Astrocyte of the spinal cord (primary cell): ENCODE measurements at regions not wholly inside any gene's neighbourhood (a gene's known extent, or its start where the extent isn't known, plus 50 kb on each side); places are given as distances from the start of the nearest gene placed in this dataset.

Experiments used
- DNase-seq: peaks from one replicate; pipeline ENCODE4 v3.0.0; 2011; ENCODE audit warnings: low read depth, low spot score
- H3K4me3 ChIP-seq: 2 replicates; pipeline ENCODE4 v1.5.1; 2011; ENCODE audit warnings: low read depth, mild to moderate bottlenecking, low read length, moderate library complexity
- in situ Hi-C: cut with HindIII; loops from 2 replicates; pipeline ENCODE4 v1.10.0; 2017; ENCODE audit warnings: low sequenced_read_pairs
- TF ChIP-seq, protein P1 (sequence below): IDR thresholded peaks from 2 replicates; pipeline ENCODE4 v1.5.1; 2012; ENCODE audit warnings: low read depth, mild to moderate bottlenecking, low read length, inconsistent platforms

DNA sequence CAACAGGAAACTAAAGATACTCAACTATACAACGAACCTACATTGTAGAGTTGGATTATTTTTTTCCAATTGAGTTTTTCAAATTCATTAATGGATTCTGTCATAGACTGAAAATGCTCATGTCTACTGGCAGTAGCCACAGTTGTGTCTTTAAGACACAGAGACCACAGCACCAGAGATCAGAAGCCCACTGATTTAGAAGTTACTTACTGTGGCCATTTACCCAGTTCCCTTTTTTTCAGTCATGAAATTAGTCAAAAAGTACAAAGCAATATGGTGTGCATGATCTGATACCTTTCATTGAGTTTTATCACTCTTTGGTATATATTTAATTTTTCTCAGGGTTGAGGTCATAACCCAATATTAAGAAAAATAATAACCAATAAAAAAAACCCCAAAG, 1640.2 kb upstream of the WWC1 start:
- TF ChIP-seq, protein P1, sequence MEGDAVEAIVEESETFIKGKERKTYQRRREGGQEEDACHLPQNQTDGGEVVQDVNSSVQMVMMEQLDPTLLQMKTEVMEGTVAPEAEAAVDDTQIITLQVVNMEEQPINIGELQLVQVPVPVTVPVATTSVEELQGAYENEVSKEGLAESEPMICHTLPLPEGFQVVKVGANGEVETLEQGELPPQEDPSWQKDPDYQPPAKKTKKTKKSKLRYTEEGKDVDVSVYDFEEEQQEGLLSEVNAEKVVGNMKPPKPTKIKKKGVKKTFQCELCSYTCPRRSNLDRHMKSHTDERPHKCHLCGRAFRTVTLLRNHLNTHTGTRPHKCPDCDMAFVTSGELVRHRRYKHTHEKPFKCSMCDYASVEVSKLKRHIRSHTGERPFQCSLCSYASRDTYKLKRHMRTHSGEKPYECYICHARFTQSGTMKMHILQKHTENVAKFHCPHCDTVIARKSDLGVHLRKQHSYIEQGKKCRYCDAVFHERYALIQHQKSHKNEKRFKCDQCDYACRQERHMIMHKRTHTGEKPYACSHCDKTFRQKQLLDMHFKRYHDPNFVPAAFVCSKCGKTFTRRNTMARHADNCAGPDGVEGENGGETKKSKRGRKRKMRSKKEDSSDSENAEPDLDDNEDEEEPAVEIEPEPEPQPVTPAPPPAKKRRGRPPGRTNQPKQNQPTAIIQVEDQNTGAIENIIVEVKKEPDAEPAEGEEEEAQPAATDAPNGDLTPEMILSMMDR, result no peak
- in situ Hi-C loops, result no loop called here
- DNase-seq, result no peak
- no peak overlapping the region for H3K4me3 ChIP-seq

DNA sequence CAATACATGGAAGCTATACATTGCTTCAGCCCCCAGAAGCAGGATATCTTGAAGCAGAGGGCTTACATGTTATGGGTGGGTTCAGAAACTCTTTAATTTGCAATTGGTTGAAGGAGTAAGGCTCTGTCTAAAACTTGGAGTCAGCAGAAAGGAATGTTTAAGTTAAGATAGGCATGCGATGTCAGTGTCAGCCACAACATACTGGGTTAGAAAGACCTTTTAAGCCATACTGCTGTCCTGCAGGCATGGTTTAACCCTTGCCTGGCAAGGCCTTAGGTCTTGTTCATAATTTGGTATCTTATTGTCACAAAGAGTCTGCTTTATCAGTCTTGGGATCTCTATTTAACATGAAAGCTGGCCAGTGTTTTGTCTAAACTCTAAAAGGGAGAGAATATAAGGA, 1619.6 kb upstream of the WWC1 start:
- TF ChIP-seq, protein P1, result no peak
- in situ Hi-C loops, result no loop called here
- H3K4me3 ChIP-seq, result no peak overlapping the region
- DNase-seq, result no peak

DNA sequence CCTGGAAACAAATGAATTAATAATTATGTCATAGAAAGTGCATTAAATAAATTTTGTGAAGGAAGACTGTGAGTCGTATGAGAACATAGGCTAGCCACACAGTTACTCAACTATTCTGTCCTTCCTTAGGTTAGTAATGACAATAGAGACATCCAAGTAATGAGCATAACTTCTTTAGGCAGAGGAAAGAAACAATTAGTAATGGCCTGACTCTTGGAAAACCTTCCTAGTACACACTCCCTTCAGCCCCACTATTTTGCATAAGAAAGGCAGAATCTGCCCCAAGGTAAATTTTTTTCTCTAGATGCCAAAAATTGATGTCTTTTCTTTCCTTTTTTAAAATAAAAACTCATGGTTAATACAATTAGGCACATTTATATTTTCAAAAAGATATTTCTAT, 1619.0 kb upstream of the WWC1 start:
- no peak overlapping the region for H3K4me3 ChIP-seq
- in situ Hi-C loops, result no loop called here
- TF ChIP-seq, protein P1, result no peak
- no peak for DNase-seq

DNA sequence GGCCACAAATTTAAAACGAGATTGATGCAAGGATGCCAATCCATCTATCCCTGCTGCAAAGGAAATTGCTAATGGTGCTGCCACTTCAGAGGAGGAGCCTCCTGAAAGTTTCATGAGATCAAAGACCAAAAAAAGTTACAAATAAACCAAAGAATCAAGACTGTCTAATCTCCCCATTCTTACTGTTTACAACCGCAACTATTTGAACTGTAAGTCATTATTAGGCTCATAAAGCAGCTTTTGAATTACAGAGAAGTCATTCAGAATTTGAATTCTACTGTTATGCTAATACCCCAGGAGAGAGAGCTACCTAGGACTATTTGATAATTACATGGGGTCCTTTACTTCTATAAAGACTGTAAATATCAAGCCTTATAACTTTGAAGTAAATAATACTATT, 1613.6 kb upstream of the WWC1 start:
- no peak overlapping the region for H3K4me3 ChIP-seq
- in situ Hi-C loops, result no loop called here
- no peak for DNase-seq
- TF ChIP-seq, protein P1, result no peak

DNA sequence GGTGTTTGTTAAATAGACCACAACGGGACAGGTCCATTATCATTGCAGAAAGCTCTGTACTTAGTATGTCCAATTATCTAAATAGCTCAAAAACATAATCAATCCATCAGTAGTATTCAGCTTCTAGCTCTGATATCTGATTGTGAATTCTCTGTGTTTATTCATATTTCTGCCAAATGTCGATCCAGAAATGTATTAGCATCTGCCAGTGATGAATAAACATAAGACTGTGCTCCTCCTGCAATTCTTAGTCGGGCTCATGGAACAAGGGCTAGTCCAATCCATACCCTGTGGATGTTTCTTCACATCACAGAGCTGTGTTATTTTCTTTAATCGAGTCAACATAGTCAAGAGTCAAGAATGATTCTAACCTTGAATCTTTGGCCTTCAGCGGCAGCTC, 1612.1 kb upstream of the WWC1 start:
- TF ChIP-seq, protein P1, result no peak
- in situ Hi-C loops, result no loop called here
- no peak overlapping the region for H3K4me3 ChIP-seq
- DNase-seq, result no peak

DNA sequence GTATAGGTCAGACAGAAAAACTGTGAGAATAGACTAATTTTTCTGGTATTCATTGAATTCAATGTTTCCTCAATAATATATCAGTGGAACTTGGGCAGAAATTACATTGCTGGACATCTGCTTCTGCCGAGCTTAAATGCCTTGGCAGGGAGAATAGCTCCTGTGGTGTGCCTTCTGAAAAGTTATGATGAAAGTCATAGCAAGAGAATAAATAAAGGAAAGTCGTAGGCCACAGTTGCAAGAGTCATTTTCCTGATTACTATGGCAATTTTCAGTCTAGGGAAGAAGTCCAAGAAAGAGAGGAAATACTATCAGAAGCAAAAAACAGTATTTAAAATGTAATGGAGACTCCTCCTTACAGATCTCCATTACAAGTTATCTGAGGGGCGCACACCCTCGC, 1596.1 kb upstream of the WWC1 start:
- H3K4me3 ChIP-seq, result no peak overlapping the region
- no peak for DNase-seq
- in situ Hi-C loops, result no loop called here
- TF ChIP-seq, protein P1, result no peak

DNA sequence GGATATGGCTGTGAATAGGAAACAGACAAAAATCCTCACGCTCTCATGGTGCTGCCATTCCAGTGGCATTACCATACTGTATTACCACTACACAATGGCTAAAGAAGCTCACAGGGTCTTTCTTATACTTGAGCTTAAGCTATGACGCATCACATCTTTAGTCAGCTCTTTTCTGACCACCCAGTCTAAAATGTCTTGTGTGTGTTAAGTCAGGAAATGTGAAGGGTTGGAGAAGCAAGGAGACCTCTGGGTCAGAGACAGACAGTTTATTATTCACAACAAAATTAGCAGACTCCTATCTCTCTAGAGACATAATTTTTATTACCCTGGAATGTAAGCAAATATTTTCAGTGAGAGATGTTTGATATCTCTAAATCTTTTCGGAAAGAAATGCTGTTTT, 1583.2 kb upstream of the WWC1 start:
- TF ChIP-seq, protein P1, result no peak
- no peak for DNase-seq
- in situ Hi-C loops, result no loop called here
- no peak overlapping the region for H3K4me3 ChIP-seq
